ENCODE measurements at regions not wholly inside any gene's neighbourhood (a gene's known extent, or its start where the extent isn't known, plus 50 kb on each side); places are given as distances from the start of the nearest gene placed in this dataset.

DNA sequence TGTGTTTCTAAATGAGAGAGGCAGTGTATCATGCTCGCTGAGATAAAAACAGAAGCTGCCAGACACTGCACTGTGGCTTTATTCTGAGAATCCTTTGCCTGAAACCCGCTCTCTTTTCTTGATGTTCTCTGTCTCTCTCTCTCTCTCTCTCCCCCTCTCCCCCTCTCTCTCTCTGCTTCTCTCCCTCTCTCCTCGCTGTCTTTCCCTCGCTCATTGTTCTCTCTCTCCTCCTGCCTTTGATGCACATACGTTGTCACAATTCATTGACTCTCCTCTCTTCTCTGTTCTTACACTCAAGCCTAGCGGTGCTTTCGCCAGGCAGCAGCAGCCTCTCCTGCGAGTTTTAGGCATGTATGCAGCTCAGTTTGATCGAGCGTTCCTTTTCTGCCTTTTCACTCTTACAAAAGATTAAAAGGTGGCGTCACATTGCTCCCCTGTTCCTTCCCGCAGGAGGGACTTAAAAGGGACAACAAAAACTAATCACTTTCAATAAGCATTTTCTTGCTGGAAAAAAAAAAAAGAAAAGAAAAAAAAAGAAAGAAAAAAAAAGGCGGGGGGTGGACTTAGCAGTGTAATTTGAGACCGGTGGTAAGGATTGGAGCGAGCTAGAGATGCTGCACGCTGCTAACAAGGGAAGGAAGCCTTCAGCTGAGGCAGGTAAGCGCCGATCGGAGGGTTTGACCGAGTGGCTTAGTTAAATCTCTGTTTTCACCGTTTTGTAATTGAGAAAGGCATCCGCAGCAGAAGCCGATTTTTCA lies 717.9 kb upstream of the WWC1 start:
- no peak overlapping the region for H3K27ac ChIP-seq
- no peaks in the 10 kb centered on the region for H3K27me3 ChIP-seq
- H3K4me1 ChIP-seq, result peaks cover 0 to 4% of the 10 kb centered on the region in 2 donors
- H3K4me3 ChIP-seq (replicated peaks in 1 of 3), result peak overlapping the region in 2 of 3 donors; percentile 4 to 23
- intact Hi-C loops (cut with DNase I), result no loop called here
- no peaks in the 10 kb centered on the region for H3K36me3 ChIP-seq
- no peaks in the 10 kb centered on the region for H3K9me3 ChIP-seq
- peak; percentile 57 to 58 for DNase-seq
- TF ChIP-seq, protein P1, sequence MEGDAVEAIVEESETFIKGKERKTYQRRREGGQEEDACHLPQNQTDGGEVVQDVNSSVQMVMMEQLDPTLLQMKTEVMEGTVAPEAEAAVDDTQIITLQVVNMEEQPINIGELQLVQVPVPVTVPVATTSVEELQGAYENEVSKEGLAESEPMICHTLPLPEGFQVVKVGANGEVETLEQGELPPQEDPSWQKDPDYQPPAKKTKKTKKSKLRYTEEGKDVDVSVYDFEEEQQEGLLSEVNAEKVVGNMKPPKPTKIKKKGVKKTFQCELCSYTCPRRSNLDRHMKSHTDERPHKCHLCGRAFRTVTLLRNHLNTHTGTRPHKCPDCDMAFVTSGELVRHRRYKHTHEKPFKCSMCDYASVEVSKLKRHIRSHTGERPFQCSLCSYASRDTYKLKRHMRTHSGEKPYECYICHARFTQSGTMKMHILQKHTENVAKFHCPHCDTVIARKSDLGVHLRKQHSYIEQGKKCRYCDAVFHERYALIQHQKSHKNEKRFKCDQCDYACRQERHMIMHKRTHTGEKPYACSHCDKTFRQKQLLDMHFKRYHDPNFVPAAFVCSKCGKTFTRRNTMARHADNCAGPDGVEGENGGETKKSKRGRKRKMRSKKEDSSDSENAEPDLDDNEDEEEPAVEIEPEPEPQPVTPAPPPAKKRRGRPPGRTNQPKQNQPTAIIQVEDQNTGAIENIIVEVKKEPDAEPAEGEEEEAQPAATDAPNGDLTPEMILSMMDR (IDR thresholded peaks at IDR 0.05), result no peak
- TF ChIP-seq POLR2A (IDR thresholded peaks at IDR 0.05), result no peak
- 1 to 4% methylated on average over 23 of the region's 23 CpGs for WGBS, 2 donors

DNA sequence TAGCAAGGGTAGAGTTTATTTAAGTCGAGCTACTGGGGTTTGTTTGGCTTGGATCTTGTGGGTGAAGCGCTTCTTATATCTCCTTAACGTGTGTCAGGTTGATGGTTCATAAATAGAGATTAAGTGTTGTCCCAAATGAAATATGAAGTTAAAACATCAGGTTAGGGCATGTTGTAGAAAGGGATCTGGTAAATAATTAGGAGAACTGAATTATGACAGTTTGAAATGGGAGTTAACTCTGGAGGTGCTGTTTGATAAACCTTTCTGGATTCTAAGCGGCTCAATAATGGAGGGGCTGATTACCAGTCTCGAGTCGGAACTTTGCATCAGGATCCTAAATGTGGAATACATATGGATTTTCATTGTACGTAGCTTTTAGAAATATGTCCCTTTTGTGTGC lies 717.0 kb upstream of the WWC1 start:
- DNase-seq, result no peak
- Histone ChIP-seq H3K4me1 (peaks cover 0 to 4% of the 10 kb centered on the region in 2 donors), H3K36me3 (no peaks in the 10 kb centered on the region), H3K27me3 (no peaks in the 10 kb centered on the region), H3K27ac (no peak overlapping the region), H3K9me3 (no peaks in the 10 kb centered on the region), H3K4me3 (replicated peaks in 1 of 3) (no peak overlapping the region)
- no peak for TF ChIP-seq POLR2A (IDR thresholded peaks at IDR 0.05)
- TF ChIP-seq, protein P1 (IDR thresholded peaks at IDR 0.05), result no peak
- WGBS, 2 donors, result 56 to 59% methylated on average over 7 of the region's 7 CpGs
- intact Hi-C loops (cut with DNase I), result no loop called here

DNA sequence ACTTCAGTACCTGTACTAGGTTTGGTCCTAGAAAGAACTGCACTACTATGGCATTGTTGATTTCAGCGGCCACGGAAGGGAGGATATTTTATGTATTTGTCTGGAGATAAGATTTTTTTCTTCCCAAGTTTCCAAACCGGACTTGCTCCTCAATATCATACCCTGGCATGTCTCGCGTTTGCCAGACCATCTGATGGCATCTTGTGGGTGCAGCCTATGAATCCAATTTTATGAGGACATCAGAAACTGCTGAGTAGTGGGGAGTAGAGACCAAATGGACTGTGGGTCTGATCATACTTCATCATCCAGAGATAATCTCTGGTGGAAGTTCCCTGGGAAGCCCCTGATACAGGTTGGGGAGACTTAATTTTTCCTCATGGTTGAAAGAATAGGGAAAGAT lies 716.1 kb upstream of the WWC1 start:
- Histone ChIP-seq H3K9me3 (no peaks in the 10 kb centered on the region), H3K27me3 (no peaks in the 10 kb centered on the region), H3K36me3 (no peaks in the 10 kb centered on the region), H3K4me1 (peaks cover 0 to 4% of the 10 kb centered on the region in 2 donors), H3K27ac (no peak overlapping the region), H3K4me3 (replicated peaks in 1 of 3) (no peak overlapping the region)
- no peak for TF ChIP-seq POLR2A (IDR thresholded peaks at IDR 0.05)
- TF ChIP-seq, protein P1 (IDR thresholded peaks at IDR 0.05), result no peak
- 94% methylated on average over 5 of the region's 5 CpGs for WGBS, 2 donors
- intact Hi-C loops (cut with DNase I), result no loop called here
- no peak for DNase-seq

DNA sequence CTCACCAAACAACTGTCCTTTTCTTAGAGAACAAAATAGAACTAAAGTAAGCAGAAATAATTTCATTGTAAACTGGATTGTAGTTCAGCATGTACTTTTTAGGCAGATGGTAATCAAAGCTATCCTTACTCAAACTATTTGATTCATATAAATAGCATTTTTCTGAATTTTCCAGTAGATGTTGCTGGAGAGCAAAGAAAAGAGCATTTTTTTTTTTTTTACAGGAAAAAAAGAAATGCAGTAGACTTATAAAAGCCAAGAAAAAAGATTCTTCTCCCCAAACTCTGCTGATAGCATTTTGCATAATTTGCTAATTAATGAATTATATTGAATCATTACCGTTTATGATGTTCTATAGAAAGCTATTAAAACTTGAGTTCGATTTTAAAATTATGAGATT lies 715.3 kb upstream of the WWC1 start:
- Histone ChIP-seq H3K4me3 (replicated peaks in 1 of 3) (no peak overlapping the region), H3K36me3 (no peaks in the 10 kb centered on the region), H3K4me1 (peaks cover 0 to 4% of the 10 kb centered on the region in 2 donors), H3K27ac (no peak overlapping the region), H3K9me3 (no peaks in the 10 kb centered on the region), H3K27me3 (no peaks in the 10 kb centered on the region)
- intact Hi-C loops (cut with DNase I), result no loop called here
- no peak for DNase-seq
- 84 to 87% methylated on average over 2 of the region's 2 CpGs for WGBS, 2 donors
- TF ChIP-seq, protein P1 (IDR thresholded peaks at IDR 0.05), result no peak
- TF ChIP-seq POLR2A (IDR thresholded peaks at IDR 0.05), result no peak

DNA sequence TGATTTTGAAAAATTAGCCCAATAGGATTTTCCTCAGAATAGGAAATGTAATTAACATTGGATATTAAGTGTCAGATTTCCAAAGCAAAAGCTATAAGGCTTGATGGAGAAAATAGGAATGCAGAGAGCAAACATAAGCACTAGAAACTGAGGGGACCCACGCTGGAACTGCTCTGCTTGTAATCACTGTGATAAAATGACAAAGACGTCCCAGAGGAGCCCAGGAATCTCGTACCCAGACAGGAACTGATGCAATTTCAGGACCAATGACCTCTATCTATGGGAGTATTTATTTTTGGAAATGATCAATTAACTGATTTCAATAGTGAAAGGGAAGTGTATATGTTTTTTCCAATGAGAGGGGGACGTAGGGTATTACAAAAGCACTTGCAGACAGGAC lies 714.5 kb upstream of the WWC1 start:
- no peak overlapping the region for H3K27ac ChIP-seq
- no peak overlapping the region for H3K4me3 ChIP-seq (replicated peaks in 1 of 3)
- WGBS, 2 donors, result 61 to 69% methylated on average over 4 of the region's 4 CpGs
- no peak for TF ChIP-seq POLR2A (IDR thresholded peaks at IDR 0.05)
- TF ChIP-seq, protein P1 (IDR thresholded peaks at IDR 0.05), result no peak
- intact Hi-C loops (cut with DNase I), result no loop called here
- H3K4me1 ChIP-seq, result peaks cover 0 to 4% of the 10 kb centered on the region in 2 donors
- H3K9me3 ChIP-seq, result no peaks in the 10 kb centered on the region
- H3K36me3 ChIP-seq, result no peaks in the 10 kb centered on the region
- H3K27me3 ChIP-seq, result no peaks in the 10 kb centered on the region
- no peak for DNase-seq

Data from thyroid gland (tissue), 4 donors.